ENCODE measurements at regions not wholly inside any gene's neighbourhood (a gene's known extent, or its start where the extent isn't known, plus 50 kb on each side); places are given as distances from the start of the nearest gene placed in this dataset.

GRCh38 chr2:16167451-16167861 lies 227.1 kb downstream of the MYCN start:
- TF ChIP-seq CTCF (IDR thresholded peaks at IDR 0.05; ENCODE audit: insufficient read depth, low read depth, low read length) = no peak
- no peak for DNase-seq (ENCODE audit: low read depth)
- no peak overlapping the region for H3K4me3 ChIP-seq (ENCODE audit: low read depth, low read length)

- TF ChIP-seq CTCF (IDR thresholded peaks at IDR 0.05; ENCODE audit: insufficient read depth, low read depth, low read length) = no peak
- no peak for DNase-seq (ENCODE audit: low read depth)
- H3K4me3 ChIP-seq (ENCODE audit: low read depth, low read length) = no peak overlapping the region
Measured at GRCh38 chr2:16166327-16166981, 226.1 kb downstream of the MYCN start.

- no peak for TF ChIP-seq CTCF (IDR thresholded peaks at IDR 0.05; ENCODE audit: insufficient read depth, low read depth, low read length)
- DNase-seq (ENCODE audit: low read depth) = no peak
- H3K4me3 ChIP-seq (ENCODE audit: low read depth, low read length) = no peak overlapping the region
Measured at GRCh38 chr2:16165518-16166326, 225.4 kb downstream of the MYCN start.

GRCh38 chr2:16162491-16163040 lies 222.2 kb downstream of the MYCN start:
- DNase-seq (ENCODE audit: low read depth) = no peak

GRCh38 chr2:16161768-16162490 lies 221.6 kb downstream of the MYCN start:
- no peak for TF ChIP-seq CTCF (IDR thresholded peaks at IDR 0.05; ENCODE audit: insufficient read depth, low read depth, low read length)
- no peak for DNase-seq (ENCODE audit: low read depth)

More at GRCh38 chr2:16162491-16163040, 222.2 kb downstream of the MYCN start:
- no peak for TF ChIP-seq CTCF (IDR thresholded peaks at IDR 0.05; ENCODE audit: insufficient read depth, low read depth, low read length)
- no peak overlapping the region for H3K4me3 ChIP-seq (ENCODE audit: low read depth, low read length)

GRCh38 chr2:16161085-16161565 lies 220.8 kb downstream of the MYCN start:
- no peak for DNase-seq (ENCODE audit: low read depth)
- no peak for TF ChIP-seq CTCF (IDR thresholded peaks at IDR 0.05; ENCODE audit: insufficient read depth, low read depth, low read length)
- H3K4me3 ChIP-seq (ENCODE audit: low read depth, low read length) = no peak overlapping the region

More at GRCh38 chr2:16161768-16162490, 221.6 kb downstream of the MYCN start:
- H3K4me3 ChIP-seq (ENCODE audit: low read depth, low read length) = no peak overlapping the region
